Liver (tissue), 8 donors: ENCODE measurements at regions not wholly inside any gene's neighbourhood (a gene's known extent, or its start where the extent isn't known, plus 50 kb on each side); places are given as distances from the start of the nearest gene placed in this dataset.

Experiments
- DNase-seq: peaks from one replicate; pipeline ENCODE4 v3.0.0-alpha.2; 2017; ENCODE audit warnings: low spot score
- H3K27ac ChIP-seq, 2 donors: one replicate each; pipeline ENCODE4 v1.7.0; 2013; ENCODE audit warnings: inconsistent platforms in 2 of 2, low read length in 2 of 2, control low read depth in 1 of 2, low read depth in 1 of 2, mild to moderate bottlenecking in 1 of 2
- H3K27me3 ChIP-seq, 4 donors: one replicate each; pipeline versions ENCODE4 v1.6.1 to v1.7.0; 2013; ENCODE audit warnings: low read length in 3 of 4, inconsistent platforms in 1 of 4, mild to moderate bottlenecking in 1 of 4, moderate library complexity in 1 of 4; ENCODE audit not compliant: control insufficient read depth in 4 of 4, insufficient read depth in 4 of 4
- H3K36me3 ChIP-seq, 4 donors: one replicate each; pipeline versions ENCODE4 v1.6.1 to v1.7.0; 2013; ENCODE audit warnings: low read length in 3 of 4, mild to moderate bottlenecking in 3 of 4, low read depth in 1 of 4, moderate library complexity in 1 of 4; ENCODE audit not compliant: control insufficient read depth in 4 of 4, insufficient read depth in 3 of 4
- H3K4me1 ChIP-seq, 4 donors: one replicate each; pipeline versions ENCODE4 v1.6.1 to v1.7.0; 2013; ENCODE audit warnings: low read length in 3 of 4, mild to moderate bottlenecking in 3 of 4, moderate library complexity in 1 of 4; ENCODE audit not compliant: control insufficient read depth in 4 of 4, insufficient read depth in 4 of 4
- H3K4me3 ChIP-seq, 3 donors: one replicate each; pipeline versions ENCODE4 v1.6.1 to v1.7.0; 2013; ENCODE audit warnings: low read length in 3 of 3, control low read depth in 1 of 3, low read depth in 1 of 3, mild to moderate bottlenecking in 1 of 3
- H3K9ac ChIP-seq, 2 donors: one replicate each; pipeline ENCODE4 v1.7.0; 2013; ENCODE audit warnings: low read length in 2 of 2, mild to moderate bottlenecking in 2 of 2, moderate library complexity in 2 of 2, control low read depth in 1 of 2, low read depth in 1 of 2
- H3K9me3 ChIP-seq, 4 donors: one replicate each; pipeline versions ENCODE4 v1.6.1 to v1.7.0; 2013; ENCODE audit warnings: low read length in 3 of 4; ENCODE audit not compliant: control insufficient read depth in 4 of 4
- EGR1 ChIP-seq, 2 donors: IDR thresholded peaks; 2 replicates each; pipeline ENCODE4 v1.6.1; 2016 to 2018; ENCODE audit warnings: antibody characterized with exemption in 2 of 2, low read depth in 2 of 2
- FOXA1 ChIP-seq: IDR thresholded peaks from 2 replicates; pipeline ENCODE4 v1.6.1; 2016; ENCODE audit warnings: antibody characterized with exemption
- HNF4A ChIP-seq, 2 donors: conservative IDR thresholded peaks; 2 replicates each; pipeline ENCODE4 v1.6.1; 2016; ENCODE audit warnings: antibody characterized with exemption in 2 of 2, mild to moderate bottlenecking in 2 of 2
- HNF4G ChIP-seq: IDR thresholded peaks from 2 replicates; pipeline ENCODE4 v1.6.1; 2016; ENCODE audit warnings: antibody characterized with exemption
- JUND ChIP-seq, 2 donors: IDR thresholded peaks; 2 replicates each; pipeline ENCODE4 v1.6.1; 2016; ENCODE audit warnings: antibody characterized with exemption in 2 of 2
- RAD21 ChIP-seq, 2 donors: IDR thresholded peaks; 2 replicates each; pipeline ENCODE4 v1.6.1; 2016; ENCODE audit warnings: antibody characterized with exemption in 2 of 2, mild to moderate bottlenecking in 2 of 2
- RXRA ChIP-seq, 2 donors: IDR thresholded peaks; 2 replicates each; pipeline ENCODE4 v1.6.1; 2017 to 2018; ENCODE audit warnings: antibody characterized with exemption in 2 of 2, mild to moderate bottlenecking in 1 of 2
- SP1 ChIP-seq: IDR thresholded peaks from 2 replicates; pipeline ENCODE4 v1.6.1; 2018; ENCODE audit warnings: antibody characterized with exemption, mild to moderate bottlenecking
- TAF1 ChIP-seq: conservative IDR thresholded peaks from 2 replicates; pipeline ENCODE4 v1.6.1; 2016; ENCODE audit warnings: antibody characterized with exemption, mild to moderate bottlenecking
- WGBS: extraction: QIAGEN DNeasy Blood & Tissue Kit; methylation state at CpG from one replicate; pipeline ENCODE4 v1.1.7; 2013; 5-methylcytosine and 5-hydroxymethylcytosine counted together
- TF ChIP-seq, protein P1 (sequence below): fragments of 150-350 bp; IDR thresholded peaks from 2 replicates; pipeline ENCODE4 v1.5.1; 2017; ENCODE audit warnings: improper control_type of control experiment, low read depth, low read length; ENCODE audit not compliant: missing input control
- TF ChIP-seq, protein P2 (sequence below): IDR thresholded peaks from 2 replicates; pipeline ENCODE4 v1.6.1; 2016; ENCODE audit warnings: antibody characterized with exemption
- donor health status: healthy.
- donor health status: healthy.
- donor health status: healthy.
- donor health status: healthy.
- donor health status: healthy.

DNA sequence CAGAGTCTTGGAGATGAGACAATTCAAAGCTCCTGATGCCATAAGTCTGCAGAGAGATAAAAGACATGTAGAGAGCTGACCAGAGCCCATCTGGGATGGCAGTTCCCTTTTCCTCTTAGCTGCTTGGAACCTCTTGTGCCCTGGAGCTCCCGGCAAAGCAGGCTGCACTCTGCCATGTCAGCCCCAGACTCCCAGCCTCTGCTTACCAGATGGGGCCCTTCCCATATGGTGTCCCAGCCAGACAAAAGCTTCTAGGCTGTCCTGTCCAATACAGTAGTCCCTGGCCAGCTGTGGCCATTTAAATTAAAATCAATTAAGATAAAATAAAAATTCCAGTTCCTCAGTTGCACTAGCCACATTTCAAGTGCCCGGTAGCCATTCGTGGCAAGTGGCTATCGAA, 303.9 kb downstream of the TTC6 start (continued):
- no peak for TF ChIP-seq HNF4A (conservative IDR thresholded peaks at IDR 0.05)
- no peak for TF ChIP-seq RXRA (IDR thresholded peaks at IDR 0.05)
- TF ChIP-seq FOXA1, result no peak
- TF ChIP-seq JUND (IDR thresholded peaks at IDR 0.05), result no peak

DNA sequence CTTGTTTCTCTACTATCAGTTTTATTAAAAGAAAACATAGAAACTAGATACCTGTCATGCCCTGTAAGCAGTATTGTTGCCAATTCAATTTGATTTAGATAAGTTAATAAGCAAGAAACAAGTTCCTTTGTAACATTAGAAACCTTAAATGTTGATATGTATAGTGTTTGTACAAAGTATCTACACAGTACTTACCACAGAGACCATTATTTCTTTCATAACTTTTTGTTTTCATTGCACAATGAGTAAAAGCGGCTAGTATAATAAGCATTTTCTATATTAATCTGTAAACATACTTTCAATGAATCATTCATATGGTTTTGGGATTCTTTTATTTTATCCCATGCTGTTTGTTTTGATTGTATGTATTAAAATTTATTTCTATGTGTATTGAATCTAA, 305.1 kb downstream of the TTC6 start:
- H3K27me3 ChIP-seq, result no peaks in the 10 kb centered on the region
- WGBS, result 78% methylated on average over 1 of the region's 1 CpG
- H3K4me1 ChIP-seq, result peaks cover 0 to 3% (median 0%) of the 10 kb centered on the region in 4 donors

DNA sequence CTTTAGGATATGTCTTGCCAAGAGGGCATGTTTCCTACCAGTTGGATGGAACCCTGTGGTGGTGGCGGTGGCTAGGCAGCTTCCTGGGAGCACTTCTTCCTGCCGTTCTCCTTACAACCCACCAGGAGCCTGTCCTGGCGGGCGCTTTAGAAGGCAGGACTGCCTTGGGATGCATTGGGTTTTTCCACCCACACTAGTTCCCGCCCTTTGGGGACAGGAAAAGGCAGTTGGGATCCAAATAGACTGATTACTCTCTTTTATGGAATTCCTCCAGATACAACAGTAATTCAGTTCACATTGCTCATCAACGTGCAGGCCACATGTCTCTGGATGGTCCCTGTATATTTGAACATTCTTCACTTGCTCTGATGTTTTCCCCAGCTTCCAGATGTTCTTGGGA, 305.7 kb upstream of the SSTR1 start:
- WGBS, result 71% methylated on average over 6 of the region's 6 CpGs
- TF ChIP-seq EGR1 (IDR thresholded peaks at IDR 0.05; ENCODE audit: low read depth in 2 of 2) (no peak), JUND (IDR thresholded peaks at IDR 0.05) (no peak)
- TF ChIP-seq, protein P1, sequence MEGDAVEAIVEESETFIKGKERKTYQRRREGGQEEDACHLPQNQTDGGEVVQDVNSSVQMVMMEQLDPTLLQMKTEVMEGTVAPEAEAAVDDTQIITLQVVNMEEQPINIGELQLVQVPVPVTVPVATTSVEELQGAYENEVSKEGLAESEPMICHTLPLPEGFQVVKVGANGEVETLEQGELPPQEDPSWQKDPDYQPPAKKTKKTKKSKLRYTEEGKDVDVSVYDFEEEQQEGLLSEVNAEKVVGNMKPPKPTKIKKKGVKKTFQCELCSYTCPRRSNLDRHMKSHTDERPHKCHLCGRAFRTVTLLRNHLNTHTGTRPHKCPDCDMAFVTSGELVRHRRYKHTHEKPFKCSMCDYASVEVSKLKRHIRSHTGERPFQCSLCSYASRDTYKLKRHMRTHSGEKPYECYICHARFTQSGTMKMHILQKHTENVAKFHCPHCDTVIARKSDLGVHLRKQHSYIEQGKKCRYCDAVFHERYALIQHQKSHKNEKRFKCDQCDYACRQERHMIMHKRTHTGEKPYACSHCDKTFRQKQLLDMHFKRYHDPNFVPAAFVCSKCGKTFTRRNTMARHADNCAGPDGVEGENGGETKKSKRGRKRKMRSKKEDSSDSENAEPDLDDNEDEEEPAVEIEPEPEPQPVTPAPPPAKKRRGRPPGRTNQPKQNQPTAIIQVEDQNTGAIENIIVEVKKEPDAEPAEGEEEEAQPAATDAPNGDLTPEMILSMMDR, result no peak
- no peaks in the 10 kb centered on the region for H3K36me3 ChIP-seq
- no peak for DNase-seq
- H3K9me3 ChIP-seq, result no peaks in the 10 kb centered on the region
- H3K4me3 ChIP-seq, result no peak overlapping the region
- no peaks in the 10 kb centered on the region for H3K27me3 ChIP-seq
- H3K27ac ChIP-seq, result no peak overlapping the region
- H3K9ac ChIP-seq, result no peak overlapping the region
- peaks cover 0 to 3% (median 0%) of the 10 kb centered on the region in 4 donors for H3K4me1 ChIP-seq

More for the DNA sequence above, 305.1 kb downstream of the TTC6 start:
- H3K36me3 ChIP-seq, result no peaks in the 10 kb centered on the region
- H3K4me3 ChIP-seq, result no peak overlapping the region
- no peaks in the 10 kb centered on the region for H3K9me3 ChIP-seq
- no peak overlapping the region for H3K9ac ChIP-seq
- no peak overlapping the region for H3K27ac ChIP-seq
- no peak for DNase-seq
- TF ChIP-seq JUND (IDR thresholded peaks at IDR 0.05) (no peak), FOXA1 (no peak), RAD21 (IDR thresholded peaks at IDR 0.05) (no peak), TAF1 (no peak), HNF4A (conservative IDR thresholded peaks at IDR 0.05) (no peak), SP1 (no peak)
- TF ChIP-seq, protein P2, sequence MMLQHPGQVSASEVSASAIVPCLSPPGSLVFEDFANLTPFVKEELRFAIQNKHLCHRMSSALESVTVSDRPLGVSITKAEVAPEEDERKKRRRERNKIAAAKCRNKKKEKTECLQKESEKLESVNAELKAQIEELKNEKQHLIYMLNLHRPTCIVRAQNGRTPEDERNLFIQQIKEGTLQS, result no peak

DNA sequence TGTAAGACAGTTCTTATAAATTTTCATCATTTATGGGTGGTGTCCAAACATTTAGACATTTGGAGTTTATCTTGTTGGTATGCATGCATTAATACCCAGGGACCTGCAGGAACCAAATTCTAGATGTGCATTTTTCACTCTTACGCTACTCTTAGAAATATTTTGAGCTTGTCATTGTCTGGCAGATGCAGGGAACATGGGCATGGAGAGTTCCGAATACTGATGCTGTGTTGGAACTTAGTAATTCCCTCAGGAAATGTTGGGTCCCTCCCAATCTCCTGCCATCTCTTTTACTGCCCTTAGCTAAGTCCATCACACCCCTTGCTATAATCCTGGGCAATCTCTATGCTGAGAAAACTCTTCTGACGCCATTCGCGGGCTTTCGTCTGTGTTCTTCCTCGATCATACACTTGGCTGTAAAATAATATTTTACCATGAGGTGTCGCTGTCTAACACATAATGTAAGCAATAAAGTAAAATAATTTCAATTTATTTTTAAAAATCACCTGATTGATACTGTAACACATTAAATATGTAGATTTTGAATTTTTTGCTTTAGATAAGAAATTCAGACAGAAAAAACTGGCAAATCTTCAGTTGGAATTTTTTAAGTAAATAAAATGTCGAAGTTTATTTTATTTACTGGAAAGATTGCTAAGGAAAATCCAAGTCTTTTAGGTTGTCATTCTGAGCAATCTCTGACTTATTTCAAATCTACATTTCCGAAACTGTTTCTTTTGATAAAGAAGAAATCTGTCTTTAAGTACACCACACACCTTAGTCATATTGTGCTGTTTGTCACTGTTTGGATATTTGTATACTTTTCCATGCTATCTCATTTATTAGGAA, 304.1 kb upstream of the SSTR1 start:
- DNase-seq, result no peak
- Histone ChIP-seq H3K9me3 (no peaks in the 10 kb centered on the region), H3K9ac (no peak overlapping the region), H3K27ac (no peak overlapping the region), H3K4me1 (peaks cover 0 to 3% (median 0%) of the 10 kb centered on the region in 4 donors), H3K36me3 (no peaks in the 10 kb centered on the region), H3K4me3 (no peak overlapping the region), H3K27me3 (no peaks in the 10 kb centered on the region)
- TF ChIP-seq HNF4G (no peak), RAD21 (IDR thresholded peaks at IDR 0.05) (peak; percentile 73 to 79)
- TF ChIP-seq, protein P1, result peak; percentile 48
- WGBS, result 31% methylated on average over 10 of the region's 10 CpGs
